HG02642 (cell line): ENCODE measurements at regions not wholly inside any gene's neighbourhood (a gene's known extent, or its start where the extent isn't known, plus 50 kb on each side); places are given as distances from the start of the nearest gene placed in this dataset.
"Not testable (repeated sequence)": the region's sequence is repeated elsewhere in the genome, so short reads cannot be mapped to it uniquely, and the experiment has no call there.

Experiments
- ATAC-seq: cut with Tn5 transposase; IDR thresholded peaks from one replicate; pipeline ENCODE4 v1.9.1; 2021; ENCODE audit warnings: mild to moderate bottlenecking; ENCODE audit not compliant: unreplicated experiment, poor library complexity

DNA sequence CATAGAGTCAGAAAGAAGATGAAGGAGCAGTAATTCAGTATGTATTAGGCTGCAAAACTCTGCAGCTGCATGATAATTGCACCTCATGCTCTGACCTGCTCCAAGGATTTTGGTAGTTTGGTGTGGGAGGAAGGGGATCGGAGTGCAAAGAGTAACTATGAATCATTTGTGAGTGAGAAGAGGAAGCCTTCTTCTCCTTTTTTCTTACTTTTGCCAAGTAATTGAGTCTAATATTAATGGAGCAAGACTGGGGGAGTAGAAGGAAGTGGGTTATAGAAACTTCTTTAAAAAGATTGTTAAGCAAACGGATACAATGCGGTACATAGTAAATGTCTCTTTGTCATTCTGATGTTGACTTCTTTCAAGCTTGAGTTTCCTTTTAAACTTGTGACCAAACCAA is 276.5 kb downstream of the EDEM1 start:
- no peak for ATAC-seq

DNA sequence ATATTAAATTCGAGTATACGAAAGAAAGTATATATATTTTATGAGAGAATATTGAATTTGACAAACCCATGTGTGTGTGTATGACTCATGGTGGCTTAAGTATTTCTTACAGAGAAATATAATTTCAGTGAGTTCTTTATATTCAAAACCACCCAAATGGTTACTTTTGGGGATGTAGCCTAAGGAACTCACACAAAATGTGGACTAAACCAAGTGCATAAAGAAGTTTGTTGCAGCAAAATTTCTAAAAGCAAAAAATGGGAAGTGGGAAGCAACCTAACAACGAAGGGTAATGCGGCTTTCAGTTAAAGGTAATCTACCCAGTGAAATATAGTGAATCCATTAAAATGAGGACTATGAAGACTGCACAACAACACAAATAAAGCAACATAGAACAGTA is 277.1 kb downstream of the EDEM1 start:
- ATAC-seq, result no peak

DNA sequence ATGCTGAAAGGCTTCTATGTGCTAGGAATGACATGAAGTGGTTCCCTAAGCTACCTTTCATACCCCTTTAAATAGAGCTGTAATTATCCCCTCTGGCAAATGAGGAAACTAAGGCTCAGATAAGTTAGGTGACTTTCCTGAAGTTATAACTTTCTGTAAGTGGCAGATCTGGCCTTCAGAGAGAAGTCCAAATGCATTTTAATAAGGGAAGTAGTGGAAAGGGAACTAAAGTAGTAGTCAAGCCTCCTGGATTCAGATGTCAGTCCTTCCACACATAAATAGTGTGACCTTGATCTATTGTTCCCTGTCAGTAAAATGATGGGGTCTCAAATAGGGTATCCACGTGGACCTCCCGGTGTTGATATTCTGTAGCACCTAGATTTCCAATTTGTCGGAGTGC is 277.7 kb downstream of the EDEM1 start:
- ATAC-seq, result no peak

DNA sequence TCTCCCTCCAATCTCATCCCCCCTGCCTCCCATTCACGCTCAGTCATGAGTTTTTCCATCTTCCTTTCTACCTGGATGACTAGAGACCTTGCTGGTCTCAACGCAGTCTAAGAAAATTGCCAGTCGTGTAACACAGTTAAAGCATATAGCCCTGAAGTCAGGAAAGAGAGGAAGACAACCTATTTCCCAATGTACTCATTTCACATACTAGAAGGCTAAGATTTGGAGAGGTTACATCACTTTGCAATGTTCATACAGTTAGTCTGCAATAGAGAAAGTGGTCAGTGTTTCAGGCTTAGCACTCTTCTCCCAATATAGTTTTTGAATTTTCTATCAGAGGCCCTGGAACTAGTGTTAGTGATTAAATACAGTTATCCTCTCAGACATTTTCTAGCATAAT is 278.6 kb downstream of the EDEM1 start:
- no peak for ATAC-seq

DNA sequence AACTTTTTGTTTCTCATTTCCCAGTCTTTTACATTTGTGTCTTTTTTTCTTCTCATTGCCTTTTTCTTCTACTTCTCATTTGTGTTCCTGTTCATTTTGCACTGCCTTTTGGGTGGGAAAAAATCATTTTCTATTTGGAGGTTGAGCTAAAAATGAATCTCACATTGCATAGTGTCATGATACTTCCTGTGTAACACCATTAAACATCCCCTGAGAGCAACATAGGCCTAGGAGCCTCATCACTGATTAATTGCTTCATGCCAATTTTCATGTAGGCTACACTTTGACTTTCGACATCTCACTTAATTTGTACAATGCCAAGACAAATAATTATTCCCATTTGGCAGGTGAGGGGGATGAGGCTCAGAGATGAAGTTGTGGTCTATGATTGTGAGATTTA is 279.2 kb downstream of the EDEM1 start:
- ATAC-seq, result no peak

DNA sequence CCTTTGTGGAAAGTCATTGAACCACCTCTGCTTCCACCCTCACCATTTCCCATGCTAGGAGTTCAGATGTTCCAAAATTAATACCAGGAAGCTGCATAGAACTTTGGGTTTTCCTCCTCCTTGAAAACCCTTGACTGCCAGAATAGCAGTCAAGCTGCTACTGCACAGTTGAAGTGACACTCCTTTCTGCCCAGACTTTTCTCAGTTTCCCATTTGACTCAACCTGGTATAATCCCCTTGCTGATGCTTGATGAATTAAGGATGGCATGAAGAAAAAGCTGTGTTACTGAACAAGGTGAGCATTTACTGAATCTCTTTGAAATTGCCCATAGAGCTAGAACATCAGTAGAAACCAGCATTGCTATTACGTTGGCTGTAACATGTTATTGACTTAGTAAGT is 286.0 kb downstream of the EDEM1 start:
- ATAC-seq, result no peak

DNA sequence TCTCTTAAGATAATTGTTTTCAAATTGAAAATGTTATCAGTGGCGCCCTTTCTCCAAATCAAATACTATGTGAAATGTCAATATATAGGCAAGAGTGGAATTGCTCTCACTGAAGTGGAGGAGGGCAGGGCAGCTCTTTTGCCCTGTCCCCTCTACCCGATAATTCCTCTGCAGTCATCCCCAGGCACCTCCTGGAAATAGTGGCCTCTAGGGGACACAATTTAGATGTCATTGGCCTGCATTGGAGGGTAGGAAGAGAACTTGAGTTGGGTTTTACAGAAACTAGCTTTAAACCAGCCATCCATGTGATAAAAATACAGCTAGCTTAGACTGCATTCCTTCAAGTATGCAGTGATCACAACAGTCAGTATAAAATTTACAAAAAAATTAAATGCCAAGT is 288.9 kb downstream of the EDEM1 start:
- ATAC-seq, result no peak

DNA sequence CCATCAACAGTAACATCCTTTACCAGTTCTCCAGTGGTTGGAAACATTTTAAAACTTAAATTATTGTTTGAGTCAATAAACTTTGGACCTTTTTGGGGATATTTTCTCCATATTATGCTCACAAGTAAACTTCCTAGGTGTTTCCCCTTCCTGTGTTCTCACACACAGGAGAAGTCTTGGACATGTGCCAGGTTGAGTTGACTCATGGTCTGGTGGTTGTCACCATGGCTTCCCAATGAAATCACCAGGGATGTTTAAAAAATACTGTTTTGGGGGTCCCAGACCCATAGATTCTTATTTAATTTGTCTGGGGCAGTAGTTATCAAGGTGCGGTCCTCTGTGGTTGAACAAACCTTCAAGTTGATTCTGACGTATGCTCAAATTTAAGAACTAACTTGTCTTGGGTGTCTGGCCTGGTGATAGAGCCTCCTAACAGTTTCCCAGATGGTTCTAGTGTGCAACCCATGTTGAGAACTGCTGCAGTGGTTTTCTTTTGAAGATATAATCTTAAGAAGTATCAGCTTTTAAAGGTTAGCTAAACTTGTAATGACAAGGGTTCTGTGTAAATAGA is 291.8 kb downstream of the EDEM1 start:
- no peak for ATAC-seq

DNA sequence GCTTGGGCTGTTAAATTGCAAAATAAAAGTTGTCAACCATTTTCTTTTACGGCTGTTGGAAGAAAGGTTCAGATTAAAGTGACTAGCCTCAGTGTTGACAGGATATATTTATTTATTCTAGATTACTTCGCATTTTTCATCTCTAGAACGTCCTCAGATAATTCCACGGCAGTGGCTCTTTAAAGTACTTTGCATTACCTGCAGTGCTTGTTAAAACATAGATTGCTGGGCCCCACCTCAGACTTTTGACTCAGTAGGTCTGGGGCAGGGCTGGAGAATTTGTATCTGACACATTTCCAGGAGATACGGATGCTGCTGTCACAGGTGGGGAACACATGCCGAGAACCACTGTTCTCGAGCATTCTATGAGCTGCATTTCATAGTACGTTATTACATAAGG is 292.7 kb downstream of the EDEM1 start:
- ATAC-seq, result no peak

DNA sequence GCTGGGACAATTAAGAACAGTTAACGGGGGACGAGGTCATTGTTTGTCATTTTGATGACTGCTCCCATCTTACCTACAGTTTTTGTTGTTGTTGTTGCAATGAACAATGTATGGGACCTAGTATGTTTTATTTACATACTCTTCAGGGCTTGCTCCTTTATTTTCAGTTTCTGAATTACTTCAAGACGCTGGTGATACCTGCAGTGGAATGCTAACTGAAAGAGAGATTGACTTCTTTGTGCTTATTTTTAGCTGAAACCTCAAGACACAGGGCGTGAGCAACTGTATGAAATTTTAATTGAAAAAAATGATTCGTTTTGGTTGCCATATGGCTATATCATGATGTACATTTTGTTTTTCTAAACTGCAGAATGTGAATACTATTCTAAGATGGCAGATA is 297.9 kb downstream of the EDEM1 start:
- ATAC-seq, result no peak

DNA sequence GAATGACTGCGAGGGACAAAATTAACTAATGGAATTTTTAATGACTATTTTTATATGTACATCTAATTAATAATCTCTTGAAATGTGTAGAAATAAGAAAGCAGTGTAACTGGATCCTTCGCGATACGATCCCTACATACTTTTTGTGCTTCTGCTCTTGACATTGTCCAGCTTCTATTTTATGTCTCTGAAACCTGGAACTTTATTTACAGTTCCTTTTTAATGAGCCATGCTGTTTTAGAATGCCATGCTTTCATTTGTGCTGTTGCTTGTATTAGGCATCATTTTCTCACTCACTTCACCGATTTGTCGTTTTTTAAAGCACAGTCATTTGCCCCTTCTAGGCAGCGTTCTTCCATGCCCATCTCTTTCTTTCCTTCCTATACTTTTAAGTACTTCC is 301.3 kb downstream of the EDEM1 start:
- ATAC-seq, result no peak

DNA sequence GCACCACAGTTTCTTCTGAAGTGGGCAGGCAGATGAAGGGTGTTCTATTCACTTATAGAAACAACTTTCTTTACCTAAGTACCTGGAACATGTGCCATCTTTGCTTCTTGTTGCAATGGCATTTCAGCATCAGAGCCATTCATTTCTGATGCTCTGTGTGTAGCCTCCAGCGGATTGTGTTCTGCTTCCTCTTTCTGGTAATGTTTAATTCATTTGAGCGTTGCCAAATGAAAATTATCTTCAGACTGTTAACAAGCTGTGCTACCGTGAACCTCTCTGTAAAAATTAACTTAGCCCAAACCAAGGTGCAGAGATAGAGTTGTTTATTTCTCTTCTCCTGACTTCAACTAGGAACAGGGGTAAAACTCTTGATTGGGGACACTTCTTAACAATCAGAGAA is 302.0 kb downstream of the EDEM1 start:
- peak; percentile 69 for ATAC-seq

DNA sequence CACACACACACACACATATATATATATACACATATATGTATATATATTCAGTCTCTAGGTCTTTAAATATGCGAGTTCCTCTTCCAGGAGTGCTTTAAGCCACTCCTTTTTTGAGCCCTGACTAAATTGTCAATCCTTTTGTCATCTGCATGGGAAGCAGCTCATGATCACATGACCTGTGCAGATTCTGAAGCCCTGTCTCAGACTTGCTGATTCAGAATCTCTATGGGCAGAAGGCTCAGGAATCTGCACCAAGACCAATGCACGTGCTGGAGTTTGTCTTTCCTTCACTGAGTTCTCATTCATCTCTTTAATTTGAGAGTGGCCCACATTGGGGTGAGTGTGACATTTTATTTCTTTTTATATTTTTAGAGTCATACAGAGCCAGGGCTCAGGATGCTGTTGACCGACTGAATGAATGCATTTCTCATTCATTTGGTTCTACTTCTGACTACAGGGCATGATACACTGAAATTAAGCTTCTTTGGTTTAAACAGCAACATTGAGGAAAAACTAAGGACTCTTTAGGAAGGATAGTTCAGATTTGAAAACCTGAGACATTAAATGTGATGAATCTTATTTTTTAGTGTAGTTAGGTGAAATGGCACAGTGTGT is 307.5 kb downstream of the EDEM1 start:
- no peak for ATAC-seq

DNA sequence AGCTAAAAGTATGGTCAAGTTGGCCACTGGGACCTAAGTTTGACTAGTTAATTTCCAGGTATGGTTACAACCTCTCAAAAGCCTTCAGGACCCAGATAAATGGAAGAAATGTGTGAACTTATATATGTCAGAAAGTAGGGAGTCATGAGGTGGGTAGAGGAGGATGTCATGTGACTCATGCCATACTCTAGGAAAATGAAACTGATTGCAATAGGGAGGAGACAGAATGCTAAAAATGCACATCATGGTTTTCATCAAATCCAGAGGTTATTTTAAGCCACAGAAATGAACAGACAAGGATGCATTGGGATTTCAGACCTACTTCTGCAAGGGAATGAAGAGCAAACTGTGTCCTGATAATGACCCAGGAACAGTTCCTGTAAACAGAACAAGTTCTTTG is 310.0 kb downstream of the EDEM1 start:
- no peak for ATAC-seq

DNA sequence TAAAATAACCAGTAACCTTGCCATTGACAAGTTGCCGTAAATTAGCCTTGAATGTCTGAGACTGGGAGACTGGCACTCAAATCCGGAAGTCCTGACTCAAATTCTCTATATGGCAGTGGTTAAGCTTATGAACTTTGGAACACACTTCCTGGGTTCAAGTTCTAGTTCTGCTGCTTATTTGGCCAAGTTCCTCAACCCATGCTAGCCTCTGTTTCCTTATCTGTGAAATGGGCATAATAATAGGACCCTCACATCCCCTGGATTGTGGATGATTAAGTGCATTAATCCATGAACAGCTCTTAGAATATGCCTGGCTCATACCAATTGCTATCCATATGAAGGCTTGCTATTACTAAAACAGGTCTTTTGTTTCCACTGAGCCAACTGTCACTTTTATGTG is 311.5 kb downstream of the EDEM1 start:
- ATAC-seq, result peak; percentile 34

DNA sequence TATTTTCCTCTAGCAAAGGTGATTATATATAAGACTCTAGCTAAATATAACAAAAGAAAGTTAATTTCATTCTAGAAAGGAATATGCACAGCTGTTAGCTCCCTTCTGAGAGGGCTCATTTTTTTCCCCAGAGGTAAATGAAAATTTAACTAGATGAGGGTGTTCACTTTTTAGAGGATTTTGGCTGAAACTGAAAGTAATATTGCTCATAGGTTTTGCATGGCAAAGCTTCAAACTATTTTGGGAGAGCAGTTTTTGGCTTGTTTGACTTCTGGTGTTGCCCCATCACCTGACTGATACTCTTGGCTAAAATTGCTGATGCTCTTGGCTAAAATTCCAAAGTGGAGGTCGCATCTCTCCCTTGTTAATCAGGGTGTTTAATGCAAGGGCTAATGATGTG is 311.9 kb downstream of the EDEM1 start:
- peak; percentile 86 for ATAC-seq

DNA sequence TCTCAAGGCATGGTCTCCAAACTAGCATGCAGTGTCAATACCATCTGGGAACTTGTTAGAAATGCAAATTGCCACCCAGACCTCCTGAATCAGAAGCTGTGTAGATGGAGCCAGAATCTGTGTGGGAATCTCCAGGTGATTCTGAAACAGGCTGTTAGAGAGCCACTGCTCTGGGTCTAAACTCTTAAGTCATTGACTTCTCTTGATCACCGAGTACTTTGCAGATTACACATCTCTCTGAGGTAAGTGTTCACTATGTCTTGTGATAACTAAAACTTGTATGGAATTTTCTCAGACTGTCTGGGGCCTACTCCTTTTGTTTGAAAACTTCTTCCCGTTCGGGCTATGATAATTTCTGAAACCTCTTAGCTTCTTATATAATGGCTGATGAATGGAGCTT is 315.6 kb downstream of the EDEM1 start:
- ATAC-seq, result no peak

DNA sequence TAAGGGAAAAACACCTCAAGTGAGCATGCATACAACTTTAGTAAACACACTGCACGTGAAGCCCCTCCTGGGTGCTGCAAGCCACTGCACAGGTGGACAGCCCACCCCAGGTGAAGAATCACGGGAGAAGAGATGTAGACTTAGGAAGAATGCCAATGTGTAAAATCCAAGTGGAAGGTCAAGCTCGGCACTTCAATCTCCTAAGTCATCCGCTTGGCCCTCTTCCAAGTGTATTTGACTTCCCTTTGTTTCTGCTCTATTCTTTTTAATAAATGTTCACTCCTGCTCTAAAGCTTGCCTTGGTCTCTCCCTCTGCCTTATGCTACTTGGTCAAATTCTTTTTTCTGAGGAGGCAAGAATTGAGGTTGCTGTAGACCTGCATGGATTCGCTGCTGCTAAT is 316.6 kb downstream of the EDEM1 start:
- ATAC-seq, result no peak

DNA sequence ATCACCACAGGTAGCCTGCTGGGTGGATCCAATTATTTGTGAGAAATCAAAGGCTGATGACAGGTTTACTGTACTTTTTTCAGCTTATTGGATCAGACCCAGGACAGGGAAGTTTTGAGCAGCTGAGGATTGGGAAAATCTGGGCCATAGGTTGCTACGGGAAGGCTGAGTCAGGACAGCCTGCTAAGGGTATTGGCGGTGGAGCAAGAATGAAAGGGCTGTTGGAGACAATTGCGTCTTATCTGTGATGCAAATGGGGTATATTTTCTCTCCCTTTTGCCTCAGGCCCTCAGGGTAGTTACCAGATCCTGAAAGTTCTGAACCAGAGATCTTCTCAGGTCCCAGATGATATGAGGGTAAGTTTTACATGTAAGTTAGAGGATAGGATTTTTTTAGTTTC is 317.7 kb downstream of the EDEM1 start:
- no peak for ATAC-seq

DNA sequence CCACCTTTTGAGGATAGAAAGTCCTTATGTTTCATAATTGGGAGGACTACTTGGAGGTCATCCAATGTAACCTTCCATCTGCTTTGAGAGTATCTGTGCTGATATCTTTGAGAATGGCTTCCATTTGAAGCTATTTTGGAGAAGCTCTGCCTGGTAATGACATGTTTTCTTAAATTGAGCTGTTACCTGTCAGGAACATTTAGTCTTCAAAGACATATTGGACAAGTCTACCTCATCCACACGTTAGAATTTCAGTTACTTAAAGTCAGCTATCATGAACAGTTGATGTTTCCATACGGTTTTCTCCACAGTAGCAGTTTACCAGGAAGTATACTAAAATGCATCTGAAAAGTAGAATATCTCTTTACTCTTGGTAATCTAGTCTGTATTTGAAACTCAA is 318.5 kb downstream of the EDEM1 start:
- ATAC-seq, result no peak

DNA sequence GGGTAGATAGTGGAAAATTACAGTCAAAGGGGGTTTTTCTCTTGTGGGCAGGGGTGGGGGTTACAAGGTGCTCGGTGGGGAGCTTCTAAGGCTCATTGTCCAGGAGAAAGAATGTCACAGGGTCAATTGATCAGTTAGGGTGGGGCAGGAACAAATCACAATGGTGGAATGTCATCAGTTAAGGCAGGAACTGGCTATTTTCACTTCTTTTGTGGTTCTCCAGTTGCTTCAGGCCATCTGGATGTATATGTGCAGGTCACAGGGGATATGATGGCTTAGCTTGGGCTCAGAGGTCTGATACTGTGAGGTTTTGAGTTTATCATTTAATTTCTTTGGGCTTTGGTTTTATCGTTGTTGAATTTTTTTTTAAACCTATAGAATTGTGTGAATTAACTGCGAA is 321.4 kb downstream of the EDEM1 start:
- ATAC-seq, result not testable (repeated sequence)

DNA sequence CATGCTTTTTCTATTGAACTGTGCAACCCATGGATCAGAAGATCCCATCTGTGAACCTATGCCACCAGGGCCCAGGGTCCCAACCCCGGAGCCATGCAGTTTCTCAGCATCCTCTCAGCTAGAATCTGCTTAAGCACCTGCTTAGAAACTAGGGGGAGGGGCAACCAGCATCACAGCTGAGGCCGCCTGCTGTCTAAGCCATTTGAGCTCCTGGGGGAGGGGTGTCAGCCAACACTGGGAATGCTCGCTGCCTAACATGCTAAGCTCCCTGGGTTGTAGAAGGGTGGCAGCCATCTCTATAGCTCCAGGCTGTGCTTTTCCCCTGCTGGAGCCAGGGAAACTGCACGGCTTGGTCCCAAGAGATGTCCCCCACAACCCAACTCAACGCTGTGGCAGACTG is 322.8 kb downstream of the EDEM1 start:
- ATAC-seq, result no peak

DNA sequence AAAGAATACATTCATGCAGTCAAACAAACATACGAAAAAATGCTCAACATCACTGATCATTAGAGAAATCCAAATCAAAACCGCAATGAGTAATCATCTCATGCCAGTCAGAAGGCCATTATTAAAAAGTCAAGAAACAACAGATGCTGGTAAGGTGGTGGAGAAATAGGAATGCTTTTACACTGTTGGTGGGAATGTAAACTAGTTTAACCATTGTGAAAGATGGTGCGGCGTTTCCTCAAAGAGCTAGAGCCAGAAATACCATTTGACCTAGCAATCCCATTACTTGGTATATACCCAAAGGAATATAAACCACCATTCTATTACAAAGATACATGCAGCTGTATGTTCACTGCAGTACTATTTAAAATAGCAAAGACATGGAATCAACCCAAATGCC is 330.4 kb downstream of the EDEM1 start:
- no peak for ATAC-seq
